ENCODE measurements at regions not wholly inside any gene's neighbourhood (a gene's known extent, or its start where the extent isn't known, plus 50 kb on each side); places are given as distances from the start of the nearest gene placed in this dataset.
"Not testable (repeated sequence)": the region's sequence is repeated elsewhere in the genome, so short reads cannot be mapped to it uniquely, and the experiment has no call there.

DNA sequence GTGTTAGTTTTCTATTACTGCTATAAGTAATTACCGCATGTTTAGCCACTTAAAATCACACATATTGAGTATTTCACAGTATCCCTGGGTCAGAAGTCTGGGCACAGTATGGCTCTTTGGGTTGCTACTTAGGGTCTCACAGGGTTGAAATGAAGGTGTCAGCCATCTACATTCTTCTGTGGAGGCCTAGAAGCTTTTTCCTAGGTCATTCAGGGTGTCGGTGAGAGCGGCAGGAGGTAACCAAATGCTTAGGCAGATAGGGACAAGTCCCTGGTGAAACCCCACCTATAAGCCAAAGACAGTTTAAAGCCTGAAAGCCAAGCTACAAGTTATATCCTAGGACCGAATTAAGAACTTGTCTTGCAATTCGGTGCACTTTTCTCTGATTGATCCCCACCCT is 856.7 kb downstream of the PCDH17 start:
- POLR2A ChIA-PET: no interaction called here
- CTCF ChIA-PET: no interaction called here
- H3K9me3 Mint-ChIP-seq: peaks cover 2% of the 10 kb centered on the region

DNA sequence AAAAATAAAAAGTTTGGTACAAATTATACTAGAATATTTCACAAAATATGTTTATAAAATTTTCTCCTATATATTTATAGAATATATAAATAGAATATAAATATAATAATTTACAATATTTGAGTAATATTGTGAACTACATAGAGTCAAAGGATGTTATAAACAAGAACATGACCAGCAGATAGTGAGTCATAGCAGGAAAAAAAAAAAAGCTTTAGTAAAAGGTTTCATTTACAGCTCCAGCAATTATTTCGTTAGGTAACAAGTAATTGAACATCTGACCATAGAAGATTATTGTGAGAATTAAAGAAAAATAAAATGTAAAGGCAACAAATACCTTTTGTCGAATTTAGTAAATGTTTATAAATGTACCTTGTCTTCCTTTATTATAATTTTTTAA is 864.1 kb downstream of the PCDH17 start:
- H3K36me3 ChIP-seq (ENCODE audit: insufficient read depth, low read length): no peaks in the 10 kb centered on the region
- H3K27me3 Mint-ChIP-seq: no peaks in the 10 kb centered on the region
- DNase-seq (no peak), ATAC-seq (ENCODE audit: poor library complexity) (no peak)
- H3K4me1 ChIP-seq (ENCODE audit: insufficient read depth, low read length): no peaks in the 10 kb centered on the region
- CTCF ChIA-PET: no interaction called here
- no peak overlapping the region for H3K4me3 ChIP-seq (ENCODE audit: low read length)
- no peaks in the 10 kb centered on the region for H3K27me3 ChIP-seq (ENCODE audit: control insufficient read depth in 1 of 2, insufficient read depth in 2 of 2, low read length in 2 of 2)
- H3K4me1 Mint-ChIP-seq (ENCODE audit: low read depth): no peaks in the 10 kb centered on the region
- H3K9me3 ChIP-seq (ENCODE audit: control insufficient read depth in 1 of 2, insufficient read depth in 1 of 2, low read length in 2 of 2): peaks cover 0 to 4% of the 10 kb centered on the region in 2 experiments
- no peak overlapping the region for H3K27ac ChIP-seq (ENCODE audit: low read depth in 1 of 2, low read length in 2 of 2)
- intact Hi-C loops (cut with DNase I, micrococcal nuclease): no loop called here
- H3K4me3 Mint-ChIP-seq: no peak overlapping the region
- POLR2A ChIA-PET: no interaction called here
- no peak overlapping the region for H3K27ac Mint-ChIP-seq
- TF ChIP-seq, protein P1, sequence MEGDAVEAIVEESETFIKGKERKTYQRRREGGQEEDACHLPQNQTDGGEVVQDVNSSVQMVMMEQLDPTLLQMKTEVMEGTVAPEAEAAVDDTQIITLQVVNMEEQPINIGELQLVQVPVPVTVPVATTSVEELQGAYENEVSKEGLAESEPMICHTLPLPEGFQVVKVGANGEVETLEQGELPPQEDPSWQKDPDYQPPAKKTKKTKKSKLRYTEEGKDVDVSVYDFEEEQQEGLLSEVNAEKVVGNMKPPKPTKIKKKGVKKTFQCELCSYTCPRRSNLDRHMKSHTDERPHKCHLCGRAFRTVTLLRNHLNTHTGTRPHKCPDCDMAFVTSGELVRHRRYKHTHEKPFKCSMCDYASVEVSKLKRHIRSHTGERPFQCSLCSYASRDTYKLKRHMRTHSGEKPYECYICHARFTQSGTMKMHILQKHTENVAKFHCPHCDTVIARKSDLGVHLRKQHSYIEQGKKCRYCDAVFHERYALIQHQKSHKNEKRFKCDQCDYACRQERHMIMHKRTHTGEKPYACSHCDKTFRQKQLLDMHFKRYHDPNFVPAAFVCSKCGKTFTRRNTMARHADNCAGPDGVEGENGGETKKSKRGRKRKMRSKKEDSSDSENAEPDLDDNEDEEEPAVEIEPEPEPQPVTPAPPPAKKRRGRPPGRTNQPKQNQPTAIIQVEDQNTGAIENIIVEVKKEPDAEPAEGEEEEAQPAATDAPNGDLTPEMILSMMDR (IDR thresholded peaks at IDR 0.05): no peak
- no peaks in the 10 kb centered on the region for H3K36me3 Mint-ChIP-seq (ENCODE audit: low read depth)
- H3K9me3 Mint-ChIP-seq: peaks cover 2% of the 10 kb centered on the region

More for the DNA sequence above, 856.7 kb downstream of the PCDH17 start:
- Mint-ChIP-seq H3K4me3 (no peak overlapping the region), H3K36me3 (ENCODE audit: low read depth) (no peaks in the 10 kb centered on the region), H3K27ac (no peak overlapping the region), H3K27me3 (no peaks in the 10 kb centered on the region), H3K4me1 (ENCODE audit: low read depth) (no peaks in the 10 kb centered on the region)
- Histone ChIP-seq H3K4me1 (ENCODE audit: insufficient read depth, low read length) (no peaks in the 10 kb centered on the region), H3K27ac (ENCODE audit: low read depth in 1 of 2, low read length in 2 of 2) (no peak overlapping the region), H3K4me3 (ENCODE audit: low read length) (no peak overlapping the region), H3K36me3 (ENCODE audit: insufficient read depth, low read length) (no peaks in the 10 kb centered on the region), H3K9me3 (ENCODE audit: control insufficient read depth in 1 of 2, insufficient read depth in 1 of 2, low read length in 2 of 2) (peaks cover 0 to 11% of the 10 kb centered on the region in 2 experiments), H3K27me3 (ENCODE audit: control insufficient read depth in 1 of 2, insufficient read depth in 2 of 2, low read length in 2 of 2) (no peaks in the 10 kb centered on the region)
- intact Hi-C loops (cut with DNase I, micrococcal nuclease): no loop called here
- ATAC-seq (ENCODE audit: poor library complexity) (no peak), DNase-seq (no peak)
- TF ChIP-seq, protein P1 (IDR thresholded peaks at IDR 0.05): no peak

DNA sequence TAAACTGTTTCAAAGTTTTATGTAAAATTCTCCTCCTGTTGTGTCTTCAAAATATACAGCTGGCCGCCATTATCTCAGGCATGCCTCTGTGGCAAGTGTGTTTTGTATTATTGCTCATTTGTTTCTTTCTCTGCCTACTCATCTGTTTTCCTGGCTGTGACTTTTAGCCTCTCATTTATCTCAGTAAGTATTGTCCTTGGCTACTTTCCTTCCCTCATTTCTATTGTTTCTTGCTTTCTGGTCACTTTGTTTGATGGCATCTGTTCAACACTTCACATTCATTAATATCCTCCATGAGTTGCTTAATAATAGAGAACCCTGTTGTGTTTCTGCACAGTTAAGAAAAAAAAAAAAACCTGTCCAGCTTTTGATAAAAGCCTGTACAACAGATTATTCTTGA is 869.4 kb downstream of the PCDH17 start:
- Histone ChIP-seq H3K27ac (ENCODE audit: low read depth in 1 of 2, low read length in 2 of 2) (no peak overlapping the region), H3K4me3 (ENCODE audit: low read length) (no peak overlapping the region), H3K4me1 (ENCODE audit: insufficient read depth, low read length) (no peaks in the 10 kb centered on the region), H3K9me3 (ENCODE audit: control insufficient read depth in 1 of 2, insufficient read depth in 1 of 2, low read length in 2 of 2) (peaks cover 0 to 19% of the 10 kb centered on the region in 2 experiments), H3K27me3 (ENCODE audit: control insufficient read depth in 1 of 2, insufficient read depth in 2 of 2, low read length in 2 of 2) (no peaks in the 10 kb centered on the region), H3K36me3 (ENCODE audit: insufficient read depth, low read length) (no peaks in the 10 kb centered on the region)
- H3K27ac Mint-ChIP-seq: no peak overlapping the region
- POLR2A ChIA-PET: no interaction called here
- intact Hi-C loops (cut with DNase I, micrococcal nuclease): no loop called here
- no peak overlapping the region for H3K4me3 Mint-ChIP-seq
- H3K4me1 Mint-ChIP-seq (ENCODE audit: low read depth): no peaks in the 10 kb centered on the region
- no peaks in the 10 kb centered on the region for H3K36me3 Mint-ChIP-seq (ENCODE audit: low read depth)
- TF ChIP-seq, protein P1 (IDR thresholded peaks at IDR 0.05): no peak
- H3K9me3 Mint-ChIP-seq: no peaks in the 10 kb centered on the region
- no peaks in the 10 kb centered on the region for H3K27me3 Mint-ChIP-seq
- no peak for ATAC-seq (ENCODE audit: poor library complexity)
- DNase-seq: no peak
- CTCF ChIA-PET: no interaction called here

DNA sequence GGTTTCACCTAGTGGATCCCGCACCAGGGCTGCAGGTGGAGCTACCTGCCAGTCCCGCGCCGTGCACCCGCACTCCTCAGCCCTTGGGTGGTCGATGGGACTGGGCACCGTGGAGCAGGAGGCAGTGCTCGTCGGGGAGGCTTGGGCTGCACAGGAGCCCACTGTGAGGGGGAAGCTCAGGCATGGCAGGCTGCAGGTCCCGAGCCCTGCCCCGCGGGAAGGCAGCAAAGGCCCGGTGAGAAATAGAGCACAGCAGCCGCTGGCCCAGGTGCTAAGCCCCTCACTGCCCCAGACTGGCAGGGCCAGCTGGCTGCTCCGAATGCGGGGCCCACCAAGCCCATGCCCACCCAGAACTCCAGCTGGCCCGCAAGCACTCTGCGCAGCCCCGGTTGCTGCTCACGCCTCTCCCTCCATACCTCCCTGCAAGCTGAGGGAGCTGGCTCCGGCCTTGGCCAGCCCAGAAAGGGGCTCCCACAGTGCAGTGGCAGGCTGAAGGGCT is 872.7 kb downstream of the PCDH17 start:
- H3K27ac Mint-ChIP-seq; H3K27me3 Mint-ChIP-seq; intact Hi-C loops (cut with DNase I, micrococcal nuclease); H3K9me3 Mint-ChIP-seq; H3K27ac ChIP-seq (ENCODE audit: low read depth in 1 of 2, low read length in 2 of 2); H3K4me1 ChIP-seq (ENCODE audit: insufficient read depth, low read length); H3K4me1 Mint-ChIP-seq (ENCODE audit: low read depth); CTCF ChIA-PET; H3K27me3 ChIP-seq (ENCODE audit: control insufficient read depth in 1 of 2, insufficient read depth in 2 of 2, low read length in 2 of 2); POLR2A ChIA-PET; H3K4me3 ChIP-seq (ENCODE audit: low read length); DNase-seq; H3K4me3 Mint-ChIP-seq; H3K36me3 ChIP-seq (ENCODE audit: insufficient read depth, low read length); H3K36me3 Mint-ChIP-seq (ENCODE audit: low read depth); ATAC-seq (ENCODE audit: poor library complexity): not testable (repeated sequence)
- H3K9me3 ChIP-seq (ENCODE audit: control insufficient read depth in 1 of 2, insufficient read depth in 1 of 2, low read length in 2 of 2): peaks cover 0 to 19% of the 10 kb centered on the region in 2 experiments

DNA sequence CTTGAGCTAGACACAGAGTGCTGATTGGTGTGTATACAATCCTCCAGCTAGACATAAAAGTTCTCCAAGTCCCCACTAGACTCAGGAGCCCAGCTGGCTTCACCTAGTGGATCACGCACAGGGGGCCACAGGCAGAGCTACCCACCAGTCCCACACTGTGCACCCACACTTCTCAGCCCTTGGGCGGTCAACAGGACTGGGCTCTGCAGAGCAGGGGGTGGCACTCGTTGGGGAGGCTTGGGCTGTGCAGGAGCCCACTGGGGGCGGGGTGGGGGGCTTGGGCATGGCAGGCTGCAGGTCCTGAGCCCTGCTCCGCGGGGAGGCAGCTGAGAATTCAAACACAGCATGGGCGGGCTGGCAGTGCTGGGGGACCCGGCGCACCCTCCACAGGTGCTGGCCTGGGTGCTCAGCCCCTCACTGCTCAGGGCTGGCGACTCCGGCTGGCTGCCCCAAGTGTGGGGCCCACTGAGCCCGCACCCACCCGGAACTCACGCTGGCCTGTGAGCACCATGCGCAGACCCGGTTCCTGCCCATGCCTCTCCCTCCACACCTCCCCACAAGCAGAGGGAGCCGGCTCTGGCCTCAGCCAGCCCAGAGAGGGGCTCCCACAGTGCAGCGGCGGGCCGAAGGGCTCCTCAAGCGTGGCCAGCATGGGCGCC is 873.8 kb downstream of the PCDH17 start:
- not testable (repeated sequence) for H3K4me3 ChIP-seq (ENCODE audit: low read length)
- peaks cover 0 to 19% of the 10 kb centered on the region in 2 experiments for H3K9me3 ChIP-seq (ENCODE audit: control insufficient read depth in 1 of 2, insufficient read depth in 1 of 2, low read length in 2 of 2)

More for the DNA sequence above, 873.8 kb downstream of the PCDH17 start:
- H3K27ac Mint-ChIP-seq; H3K27me3 ChIP-seq (ENCODE audit: control insufficient read depth in 1 of 2, insufficient read depth in 2 of 2, low read length in 2 of 2); POLR2A ChIA-PET; DNase-seq; H3K4me1 ChIP-seq (ENCODE audit: insufficient read depth, low read length); H3K36me3 Mint-ChIP-seq (ENCODE audit: low read depth); H3K9me3 Mint-ChIP-seq; CTCF ChIA-PET; H3K4me1 Mint-ChIP-seq (ENCODE audit: low read depth); H3K27me3 Mint-ChIP-seq; H3K4me3 Mint-ChIP-seq; ATAC-seq (ENCODE audit: poor library complexity); H3K36me3 ChIP-seq (ENCODE audit: insufficient read depth, low read length); H3K27ac ChIP-seq (ENCODE audit: low read depth in 1 of 2, low read length in 2 of 2); intact Hi-C loops (cut with DNase I, micrococcal nuclease): not testable (repeated sequence)

Measured in CD4-positive, alpha-beta T cell (primary cell).